HCT116 (cell line): ENCODE measurements at regions not wholly inside any gene's neighbourhood (a gene's known extent, or its start where the extent isn't known, plus 50 kb on each side); places are given as distances from the start of the nearest gene placed in this dataset.
"Not testable (repeated sequence)": the region's sequence is repeated elsewhere in the genome, so short reads cannot be mapped to it uniquely, and the experiment has no call there.

Source experiments
- POLR2A ChIP-seq: IDR thresholded peaks from 2 replicates; pipeline ENCODE4 v1.7.0; 2011; ENCODE audit warnings: borderline replicate concordance; ENCODE audit not compliant: insufficient read depth, insufficient read length; ENCODE audit errors: extremely low read depth
- POLR2AphosphoS5 ChIP-seq: IDR thresholded peaks from 2 replicates; pipeline ENCODE4 v1.6.1; 2011; ENCODE audit warnings: mild to moderate bottlenecking, low read depth, low read length, moderate library complexity

GRCh38 chr6:88497403-88497802, 331.3 kb upstream of the CNR1 start:
- TF ChIP-seq POLR2AphosphoS5, POLR2A: not testable (repeated sequence)
